NCI-H187 treated with DMSO at 0.1 percent for 48 hours (cell line): ENCODE measurements at regions not wholly inside any gene's neighbourhood (a gene's known extent, or its start where the extent isn't known, plus 50 kb on each side); places are given as distances from the start of the nearest gene placed in this dataset.

Source experiments
- DNase-seq: peaks from one replicate; lab custom pipeline; 2025; lab: John Stamatoyannopoulos, UW

GRCh38 chr14:54175298-54175942, 218.8 kb upstream of the BMP4 start:
- DNase-seq, result peak; percentile 63

GRCh38 chr14:54177019-54177418, 219.8 kb upstream of the CDKN3 start:
- DNase-seq, result no peak

GRCh38 chr14:54177641-54178621, 218.9 kb upstream of the CDKN3 start:
- no peak for DNase-seq

- no peak for DNase-seq
Observed at GRCh38 chr14:54182419-54183045, 214.3 kb upstream of the CDKN3 start.

GRCh38 chr14:54186821-54187763, 209.7 kb upstream of the CDKN3 start:
- DNase-seq, result peak; percentile 19

GRCh38 chr14:54188064-54188666, 208.6 kb upstream of the CDKN3 start:
- DNase-seq, result no peak

- DNase-seq, result no peak
Observed at GRCh38 chr14:54189333-54189732, 207.5 kb upstream of the CDKN3 start.

GRCh38 chr14:54189748-54190354, 207.0 kb upstream of the CDKN3 start:
- no peak for DNase-seq

GRCh38 chr14:54191846-54192245, 205.0 kb upstream of the CDKN3 start:
- DNase-seq, result no peak

GRCh38 chr14:54192610-54193009, 204.2 kb upstream of the CDKN3 start:
- no peak for DNase-seq

- no peak for DNase-seq
Observed at GRCh38 chr14:54193871-54194270, 202.9 kb upstream of the CDKN3 start.

GRCh38 chr14:54194501-54194900, 202.3 kb upstream of the CDKN3 start:
- DNase-seq, result no peak

- no peak for DNase-seq
Observed at GRCh38 chr14:54197369-54197768, 199.4 kb upstream of the CDKN3 start.

- no peak for DNase-seq
Observed at GRCh38 chr14:54200726-54201125, 196.1 kb upstream of the CDKN3 start.

- no peak for DNase-seq
Observed at GRCh38 chr14:54202288-54202687, 194.5 kb upstream of the CDKN3 start.

- DNase-seq, result no peak
Observed at GRCh38 chr14:54206516-54206915, 190.3 kb upstream of the CDKN3 start.

GRCh38 chr14:54207075-54207474, 189.7 kb upstream of the CDKN3 start:
- DNase-seq, result no peak

GRCh38 chr14:54207476-54208462, 189.0 kb upstream of the CDKN3 start:
- DNase-seq, result no peak

- no peak for DNase-seq
Observed at GRCh38 chr14:54208751-54209150, 188.1 kb upstream of the CDKN3 start.
